Immature natural killer cell (primary cell): ENCODE measurements at regions not wholly inside any gene's neighbourhood (a gene's known extent, or its start where the extent isn't known, plus 50 kb on each side); places are given as distances from the start of the nearest gene placed in this dataset.
A peak's percentile ranks its signal among the peaks of the same experiment; 100 is the strongest.
"Not testable (repeated sequence)": the region's sequence is repeated elsewhere in the genome, so short reads cannot be mapped to it uniquely, and the experiment has no call there.

ENCODE experiments used
- DNase-seq, 3 donors: peaks; one replicate each; pipeline ENCODE4 v3.0.0; 2022; ENCODE audit warnings: mixed read lengths in 1 of 3
- H3K27ac Mint-ChIP-seq, 6 donors: one replicate each; pipeline ENCODE4 v1.8.0; 2020; ENCODE audit warnings: mixed read lengths in 6 of 6, mild to moderate bottlenecking in 5 of 6, inconsistent platforms in 4 of 6, moderate library complexity in 3 of 6
- H3K27me3 Mint-ChIP-seq, 3 donors: one replicate each; pipeline ENCODE4 v1.8.0; 2020 to 2021; ENCODE audit warnings: low read depth in 3 of 3, mild to moderate bottlenecking in 3 of 3, mixed read lengths in 3 of 3, moderate library complexity in 3 of 3, inconsistent platforms in 1 of 3
- H3K36me3 Mint-ChIP-seq, 3 donors: one replicate each; pipeline ENCODE4 v1.8.0; 2020; ENCODE audit warnings: mixed read lengths in 3 of 3, inconsistent platforms in 2 of 3, mild to moderate bottlenecking in 2 of 3
- H3K4me1 Mint-ChIP-seq, 2 donors: one replicate each; pipeline ENCODE4 v1.8.0; 2020; ENCODE audit warnings: inconsistent platforms in 2 of 2, mild to moderate bottlenecking in 2 of 2, mixed read lengths in 2 of 2, moderate library complexity in 1 of 2
- H3K4me3 Mint-ChIP-seq, 5 donors: one replicate each; pipeline ENCODE4 v1.8.0; 2020; ENCODE audit warnings: mild to moderate bottlenecking in 5 of 5, mixed read lengths in 5 of 5, inconsistent platforms in 3 of 5, moderate library complexity in 3 of 5
- H3K9me3 Mint-ChIP-seq, 6 donors: one replicate each; pipeline ENCODE4 v1.8.0; 2020; ENCODE audit warnings: mild to moderate bottlenecking in 6 of 6, mixed read lengths in 6 of 6, inconsistent platforms in 4 of 6, moderate library complexity in 3 of 6

DNA sequence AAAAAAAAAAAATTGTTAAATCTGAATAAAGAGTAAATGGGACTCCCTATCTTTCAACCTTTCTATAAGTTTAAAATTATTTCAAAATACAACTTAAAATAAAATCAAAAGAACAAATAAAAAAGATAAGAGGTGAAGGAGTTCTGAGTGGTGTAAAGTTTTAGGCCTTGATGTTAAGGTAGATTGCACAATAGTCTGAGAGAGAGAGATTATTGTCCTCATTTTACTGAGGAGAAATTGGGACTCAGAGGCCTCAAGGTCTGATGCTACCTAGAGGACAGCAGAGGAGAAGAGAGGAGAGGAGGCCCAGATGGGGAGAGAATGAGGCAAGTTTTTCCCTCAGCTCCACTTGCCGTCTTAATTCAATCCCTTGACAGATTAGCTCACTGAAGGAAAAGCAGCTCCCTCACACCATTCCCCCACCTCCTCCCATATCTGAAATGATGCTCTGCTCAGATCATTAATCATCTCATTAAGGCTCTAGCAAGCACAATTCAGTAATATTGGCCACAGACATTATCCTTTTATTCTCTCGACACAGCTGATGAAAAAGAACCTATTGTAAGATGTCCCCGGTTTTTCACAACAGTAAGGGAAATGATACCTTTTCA is 106.3 kb upstream of the PTPN13 start:
- peaks cover 0 to 2% (median 0%) of the 10 kb centered on the region in 3 donors for H3K27me3 Mint-ChIP-seq
- H3K4me3 Mint-ChIP-seq = no peak overlapping the region
- H3K9me3 Mint-ChIP-seq = peaks cover 0 to 8% (median 0%) of the 10 kb centered on the region in 6 donors
- no peaks in the 10 kb centered on the region for H3K36me3 Mint-ChIP-seq
- H3K4me1 Mint-ChIP-seq = peaks cover 0 to 2% of the 10 kb centered on the region in 2 donors
- no peak for DNase-seq
- no peak overlapping the region for H3K27ac Mint-ChIP-seq

DNA sequence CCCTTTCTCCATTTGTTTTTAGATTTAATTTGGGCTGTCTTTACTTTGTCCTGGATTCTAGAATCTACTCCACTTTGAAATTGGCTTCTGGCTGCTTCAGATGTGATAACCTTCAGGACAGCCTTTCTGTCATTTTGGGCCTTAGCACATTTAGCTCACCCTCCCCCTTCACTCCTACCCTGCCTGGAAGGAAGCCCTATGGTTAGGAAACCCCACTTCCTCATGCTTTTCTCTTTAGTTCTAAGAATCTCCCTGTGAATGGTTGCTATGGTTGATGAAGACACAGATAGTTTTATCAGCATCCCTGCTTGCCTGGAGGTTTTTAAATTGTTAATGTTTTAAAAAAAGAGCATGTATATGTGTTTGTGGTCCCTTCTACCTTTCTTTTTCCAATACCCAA is 100.7 kb upstream of the PTPN13 start:
- H3K27ac Mint-ChIP-seq = no peak overlapping the region
- H3K4me1 Mint-ChIP-seq = no peaks in the 10 kb centered on the region
- H3K27me3 Mint-ChIP-seq = no peaks in the 10 kb centered on the region
- H3K9me3 Mint-ChIP-seq = peaks cover 0 to 2% (median 0%) of the 10 kb centered on the region in 6 donors
- no peak overlapping the region for H3K4me3 Mint-ChIP-seq
- no peak for DNase-seq
- no peaks in the 10 kb centered on the region for H3K36me3 Mint-ChIP-seq

DNA sequence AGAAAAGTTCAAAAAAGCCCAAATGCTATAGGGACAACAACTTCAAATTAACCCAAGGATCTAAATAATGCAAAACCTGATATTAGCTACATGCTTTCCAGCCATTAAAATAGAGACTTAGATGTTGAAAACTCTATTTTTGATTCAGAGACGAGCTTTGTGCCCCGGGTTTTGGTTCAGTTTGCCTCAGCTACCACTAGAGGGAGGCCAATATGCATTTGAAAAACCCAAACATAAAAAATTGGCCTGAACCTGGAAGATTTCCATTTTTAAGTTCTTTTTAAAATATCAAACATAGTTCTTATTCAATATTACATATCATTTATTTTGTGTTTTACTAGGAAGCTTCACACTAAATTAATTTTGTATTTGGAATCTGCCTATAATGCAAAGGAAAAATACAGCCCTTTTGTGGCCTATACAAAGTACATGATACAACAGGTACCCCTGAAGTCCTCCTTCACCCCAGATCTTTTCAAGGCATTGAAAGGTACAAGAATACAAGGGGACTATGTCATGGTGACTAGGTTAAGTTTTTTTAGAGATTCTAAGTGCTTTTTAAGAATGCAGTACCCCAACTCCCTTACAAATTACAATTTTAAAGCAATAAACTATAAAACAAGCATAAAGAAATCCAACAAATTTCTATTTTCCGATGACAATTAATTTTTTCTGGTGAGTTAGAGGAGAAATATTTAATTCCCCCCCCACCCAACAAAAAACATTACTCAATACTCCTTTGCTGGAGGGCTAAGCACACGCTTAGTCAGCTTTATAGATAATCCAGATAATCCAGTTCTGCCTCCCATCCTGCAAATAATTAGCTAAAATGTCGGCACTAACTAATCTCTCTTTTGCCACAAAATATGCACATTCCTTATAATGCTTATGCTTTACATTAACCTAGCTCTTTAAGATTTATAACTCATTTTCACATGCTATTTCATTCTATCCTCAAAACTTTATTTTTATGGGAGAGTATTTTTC is 97.7 kb upstream of the PTPN13 start:
- Mint-ChIP-seq H3K4me3 (no peak overlapping the region), H3K9me3 (no peaks in the 10 kb centered on the region), H3K27ac (no peak overlapping the region), H3K4me1 (no peaks in the 10 kb centered on the region), H3K36me3 (no peaks in the 10 kb centered on the region), H3K27me3 (no peaks in the 10 kb centered on the region)
- no peak for DNase-seq

DNA sequence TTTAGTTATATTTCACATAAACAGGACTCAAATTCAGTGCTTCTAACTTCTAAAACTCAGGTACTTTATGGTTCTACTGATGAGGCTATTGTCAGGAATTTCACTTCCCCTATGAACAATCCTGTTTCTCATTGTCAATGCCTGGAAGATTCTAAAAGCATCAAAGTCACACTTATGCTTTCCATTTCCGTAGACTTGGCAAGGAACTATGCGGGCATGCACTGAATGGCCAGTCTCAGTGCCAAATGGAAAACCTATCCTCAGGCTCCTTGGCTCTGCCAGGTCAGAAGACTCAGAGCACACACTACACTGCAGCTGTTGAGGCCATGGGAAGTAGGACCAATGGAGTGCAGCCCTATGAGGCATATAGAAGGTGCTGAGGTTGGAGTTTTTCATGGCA is 97.0 kb upstream of the PTPN13 start:
- Mint-ChIP-seq H3K9me3 (no peaks in the 10 kb centered on the region), H3K27ac (no peak overlapping the region), H3K36me3 (no peaks in the 10 kb centered on the region), H3K27me3 (no peaks in the 10 kb centered on the region), H3K4me3 (no peak overlapping the region), H3K4me1 (no peaks in the 10 kb centered on the region)
- no peak for DNase-seq

DNA sequence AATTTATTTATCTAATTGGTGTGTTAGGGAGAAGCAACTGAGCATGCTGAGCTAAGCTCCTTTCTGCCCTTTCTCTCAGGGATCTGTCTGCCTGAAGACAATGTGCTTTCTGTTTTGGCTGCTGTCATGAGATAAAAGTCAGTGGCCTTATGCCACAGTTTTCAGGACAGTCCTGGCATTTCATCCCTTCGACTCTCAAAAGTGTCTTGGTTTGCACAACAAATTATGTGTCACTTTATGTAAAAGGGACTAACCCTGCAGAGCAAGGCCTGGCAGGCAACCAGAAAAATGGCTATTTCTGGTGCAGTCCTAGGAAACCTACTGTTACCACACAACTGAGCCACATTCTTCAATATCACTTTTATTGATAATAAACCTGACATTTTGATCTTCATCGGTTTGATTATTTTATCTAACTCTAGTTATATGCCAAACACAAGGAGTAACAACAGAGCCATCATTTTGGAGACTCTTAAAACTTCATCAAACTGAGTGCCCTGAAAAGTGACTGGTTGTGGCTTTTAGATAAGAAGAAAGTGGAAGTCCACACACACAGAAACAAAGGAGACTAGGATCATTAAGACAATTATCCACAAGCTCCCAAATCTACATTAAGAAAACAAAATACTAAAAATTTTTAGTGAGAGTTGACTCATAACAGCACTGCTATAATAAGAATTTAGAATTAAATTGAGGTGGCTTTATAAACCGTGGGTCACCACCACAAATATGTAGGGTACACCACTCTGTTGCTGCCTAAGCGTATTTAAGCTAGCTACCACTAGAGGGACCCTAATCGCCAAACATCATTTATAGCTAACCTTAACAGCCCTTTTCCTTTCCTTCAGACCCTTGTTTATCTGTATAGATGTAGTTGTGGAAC is 95.9 kb upstream of the PTPN13 start:
- no peaks in the 10 kb centered on the region for H3K4me1 Mint-ChIP-seq
- no peaks in the 10 kb centered on the region for H3K36me3 Mint-ChIP-seq
- H3K27me3 Mint-ChIP-seq = no peaks in the 10 kb centered on the region
- peak in 1 of 3 donors; percentile 9 for DNase-seq
- no peaks in the 10 kb centered on the region for H3K9me3 Mint-ChIP-seq
- H3K4me3 Mint-ChIP-seq = no peak overlapping the region
- no peak overlapping the region for H3K27ac Mint-ChIP-seq

DNA sequence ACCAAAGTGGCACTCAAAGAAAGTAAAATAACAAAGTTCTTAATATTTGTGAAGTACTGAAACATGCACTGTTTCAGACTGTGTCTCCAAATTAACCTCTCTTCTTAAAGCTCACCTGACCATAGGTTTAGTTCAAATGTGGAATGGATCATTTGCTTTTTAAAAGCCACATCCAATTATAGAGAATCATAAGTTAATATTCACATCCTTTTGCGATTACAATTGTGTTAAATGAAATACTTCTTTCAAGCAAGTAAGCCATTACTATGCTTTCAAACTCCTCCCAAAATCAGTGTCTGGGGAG is 95.3 kb upstream of the PTPN13 start:
- no peak overlapping the region for H3K4me3 Mint-ChIP-seq
- no peaks in the 10 kb centered on the region for H3K4me1 Mint-ChIP-seq
- H3K27ac Mint-ChIP-seq = no peak overlapping the region
- no peak for DNase-seq
- H3K9me3 Mint-ChIP-seq = no peaks in the 10 kb centered on the region
- no peaks in the 10 kb centered on the region for H3K36me3 Mint-ChIP-seq
- H3K27me3 Mint-ChIP-seq = peaks cover 0 to under 1% (median 0%) of the 10 kb centered on the region in 3 donors

DNA sequence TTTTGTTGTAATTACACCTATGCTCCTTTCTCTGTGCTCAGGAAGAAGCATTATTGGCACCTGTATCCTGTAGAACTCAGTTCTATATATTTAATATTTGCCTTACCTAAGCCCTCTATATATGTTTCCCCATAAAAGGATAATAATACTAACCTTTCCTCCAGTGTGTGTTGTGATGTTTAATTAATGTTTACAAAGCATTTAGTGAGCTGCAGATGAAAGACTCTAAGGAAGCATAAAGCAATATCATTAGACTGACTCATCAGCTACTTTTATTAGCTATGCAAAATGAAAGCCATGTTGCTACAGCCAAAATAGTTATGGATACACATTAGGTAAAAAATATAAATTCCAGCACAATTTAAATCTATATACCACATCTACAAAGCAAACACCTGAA is 93.6 kb upstream of the PTPN13 start:
- no peaks in the 10 kb centered on the region for H3K4me1 Mint-ChIP-seq
- DNase-seq = no peak
- H3K27me3 Mint-ChIP-seq = peaks cover 0 to 2% (median 0%) of the 10 kb centered on the region in 3 donors
- no peaks in the 10 kb centered on the region for H3K9me3 Mint-ChIP-seq
- H3K27ac Mint-ChIP-seq = no peak overlapping the region
- H3K36me3 Mint-ChIP-seq = no peaks in the 10 kb centered on the region
- no peak overlapping the region for H3K4me3 Mint-ChIP-seq

DNA sequence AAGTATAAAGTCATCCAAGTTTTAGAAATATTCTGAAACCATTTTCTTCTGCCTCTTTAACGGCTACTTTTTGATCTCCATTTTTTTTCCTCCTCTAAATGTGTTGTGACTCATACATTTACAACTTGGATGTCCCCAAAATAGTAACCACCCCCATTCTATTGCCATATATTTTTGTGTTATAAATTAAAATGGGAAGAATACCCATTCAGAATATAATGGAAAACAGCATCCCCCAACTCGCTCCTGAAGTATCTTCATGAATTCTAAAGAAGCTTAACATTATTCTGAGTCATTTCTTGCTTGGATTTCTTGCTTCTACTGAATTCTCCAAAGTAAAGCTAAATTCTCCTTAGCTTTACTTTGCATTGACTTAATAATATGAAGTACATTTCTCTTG is 92.0 kb upstream of the PTPN13 start:
- Mint-ChIP-seq H3K9me3 (no peaks in the 10 kb centered on the region), H3K4me1 (no peaks in the 10 kb centered on the region), H3K27me3 (peaks cover 0 to 3% (median 0%) of the 10 kb centered on the region in 3 donors), H3K36me3 (no peaks in the 10 kb centered on the region), H3K27ac (no peak overlapping the region), H3K4me3 (no peak overlapping the region)
- DNase-seq = no peak

DNA sequence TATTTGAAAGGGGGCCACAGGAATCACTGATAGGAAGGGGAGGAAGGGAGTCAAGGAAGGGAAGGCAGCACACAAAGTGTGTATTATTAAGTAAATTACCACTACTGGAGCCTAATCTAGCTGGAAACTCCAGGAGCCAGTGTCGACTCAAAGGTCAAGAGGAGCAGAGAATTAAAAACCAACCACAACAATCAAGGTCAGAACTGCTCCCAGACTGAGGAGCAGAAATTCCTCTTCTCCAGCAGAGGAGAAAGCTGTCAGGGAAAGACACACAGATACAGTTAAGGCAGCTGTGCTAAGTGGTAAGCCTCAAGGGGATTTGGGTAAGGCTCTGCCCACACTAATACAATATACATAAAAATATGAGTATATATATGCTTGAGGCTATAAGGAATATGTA is 87.5 kb upstream of the PTPN13 start:
- Mint-ChIP-seq H3K9me3 (peaks cover 0 to 4% (median under 1%) of the 10 kb centered on the region in 6 donors), H3K36me3 (no peaks in the 10 kb centered on the region), H3K4me1 (no peaks in the 10 kb centered on the region), H3K27ac (no peak overlapping the region), H3K4me3 (no peak overlapping the region), H3K27me3 (peaks cover 0 to 3% (median 0%) of the 10 kb centered on the region in 3 donors)
- DNase-seq = no peak

DNA sequence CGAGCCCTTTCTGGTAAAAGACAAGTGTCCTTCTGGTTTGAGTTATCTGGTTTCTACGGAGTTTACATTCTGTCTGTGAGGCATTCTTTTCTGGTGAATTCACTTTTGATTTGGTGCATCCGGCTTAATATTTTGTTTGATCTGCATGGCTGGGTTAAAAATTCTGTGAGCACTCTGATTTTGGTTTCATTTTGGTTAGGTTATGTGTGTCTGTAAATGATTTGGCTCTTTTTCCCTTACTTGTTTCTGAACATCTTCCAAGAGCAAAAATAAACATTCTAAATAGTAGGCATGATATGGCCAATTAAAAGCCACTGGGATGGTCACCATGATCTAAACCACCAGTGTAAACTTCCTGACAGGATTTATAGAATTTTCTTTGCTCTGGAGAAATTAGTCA is 85.7 kb upstream of the PTPN13 start:
- no peak for DNase-seq
- H3K4me3 Mint-ChIP-seq = no peak overlapping the region
- H3K27me3 Mint-ChIP-seq = peaks cover 0 to 3% (median 1%) of the 10 kb centered on the region in 3 donors
- H3K27ac Mint-ChIP-seq = no peak overlapping the region
- no peaks in the 10 kb centered on the region for H3K36me3 Mint-ChIP-seq
- H3K4me1 Mint-ChIP-seq = no peaks in the 10 kb centered on the region
- peaks cover 0 to 4% (median under 1%) of the 10 kb centered on the region in 6 donors for H3K9me3 Mint-ChIP-seq

DNA sequence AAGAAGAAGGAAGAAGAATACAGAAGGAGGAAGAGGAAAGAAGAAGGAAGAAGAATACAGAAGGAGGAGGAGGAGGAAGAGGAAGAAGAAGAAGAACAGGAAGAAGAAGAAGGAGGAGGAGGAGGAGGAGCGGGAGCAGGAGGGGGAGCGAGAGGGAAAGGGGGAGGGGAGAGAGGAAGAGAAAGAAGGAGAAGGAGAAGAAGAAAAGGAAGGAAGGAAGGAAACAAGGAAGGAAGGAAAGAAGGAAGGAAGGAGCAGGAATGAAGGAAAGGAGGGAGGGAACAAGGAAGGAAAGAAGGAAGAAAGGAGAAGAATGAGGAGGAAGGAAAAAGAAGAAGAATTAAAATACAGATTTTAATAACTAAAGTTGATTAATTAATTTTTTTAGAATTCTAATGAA is 82.5 kb upstream of the PTPN13 start:
- no peak overlapping the region for H3K27ac Mint-ChIP-seq
- H3K9me3 Mint-ChIP-seq = peaks cover 0 to 12% (median under 1%) of the 10 kb centered on the region in 6 donors

DNA sequence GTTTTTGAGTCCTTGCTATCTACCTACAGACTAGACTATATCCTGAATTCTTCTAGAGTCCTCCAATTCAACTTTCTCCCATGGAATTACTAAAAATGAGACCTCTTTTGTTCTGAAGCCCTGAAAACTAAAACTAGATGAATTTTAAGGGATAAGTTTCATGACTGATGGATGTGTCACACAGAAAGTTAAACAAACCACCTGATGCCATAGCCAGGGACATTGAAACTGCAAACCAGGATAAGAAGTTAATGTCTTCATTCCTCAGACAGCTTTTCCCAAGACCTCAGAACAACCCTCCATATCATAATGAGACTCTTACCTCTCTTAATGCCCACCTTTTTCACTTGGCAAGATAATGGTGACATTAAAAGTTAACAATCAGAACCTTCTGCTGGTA is 81.5 kb upstream of the PTPN13 start:
- no peak overlapping the region for H3K27ac Mint-ChIP-seq
- DNase-seq = no peak
- H3K27me3 Mint-ChIP-seq = peaks cover 0 to 1% (median 0%) of the 10 kb centered on the region in 3 donors
- H3K36me3 Mint-ChIP-seq = no peaks in the 10 kb centered on the region
- no peaks in the 10 kb centered on the region for H3K4me1 Mint-ChIP-seq
- H3K4me3 Mint-ChIP-seq = no peak overlapping the region
- H3K9me3 Mint-ChIP-seq = peaks cover 0 to 12% (median under 1%) of the 10 kb centered on the region in 6 donors

More for the DNA sequence above, 82.5 kb upstream of the PTPN13 start:
- no peak for DNase-seq
- H3K36me3 Mint-ChIP-seq = no peaks in the 10 kb centered on the region
- no peaks in the 10 kb centered on the region for H3K4me1 Mint-ChIP-seq
- H3K27me3 Mint-ChIP-seq = peaks cover 0 to 1% (median 0%) of the 10 kb centered on the region in 3 donors
- H3K4me3 Mint-ChIP-seq = no peak overlapping the region

DNA sequence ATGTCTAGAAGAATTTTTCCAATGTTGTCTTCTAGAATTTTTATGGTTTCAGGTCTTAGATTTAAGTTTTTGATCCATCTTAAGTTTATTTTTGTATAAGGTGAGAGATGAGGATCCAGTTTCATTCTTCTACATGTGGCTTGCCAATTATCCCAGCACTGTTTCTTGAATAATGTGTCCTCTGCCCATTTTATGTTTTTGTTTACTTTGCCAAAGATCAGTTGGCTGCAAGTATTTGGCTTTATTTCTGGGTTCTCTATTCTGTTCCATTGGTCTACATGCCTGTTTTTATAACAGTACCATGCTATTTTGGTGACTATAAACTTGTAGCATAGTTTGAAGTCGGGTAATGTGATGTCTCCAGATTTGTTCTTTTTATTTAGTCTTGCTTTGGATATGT is 78.2 kb upstream of the PTPN13 start:
- not testable (repeated sequence) for H3K27me3 Mint-ChIP-seq

More for the DNA sequence above, 78.2 kb upstream of the PTPN13 start:
- H3K36me3 Mint-ChIP-seq, H3K4me3 Mint-ChIP-seq, H3K27ac Mint-ChIP-seq, H3K4me1 Mint-ChIP-seq, DNase-seq: not testable (repeated sequence)
- H3K9me3 Mint-ChIP-seq = peaks cover 0 to 15% (median 7%) of the 10 kb centered on the region in 6 donors
